ENCODE measurements at regions not wholly inside any gene's neighbourhood (a gene's known extent, or its start where the extent isn't known, plus 50 kb on each side); places are given as distances from the start of the nearest gene placed in this dataset.

DNA sequence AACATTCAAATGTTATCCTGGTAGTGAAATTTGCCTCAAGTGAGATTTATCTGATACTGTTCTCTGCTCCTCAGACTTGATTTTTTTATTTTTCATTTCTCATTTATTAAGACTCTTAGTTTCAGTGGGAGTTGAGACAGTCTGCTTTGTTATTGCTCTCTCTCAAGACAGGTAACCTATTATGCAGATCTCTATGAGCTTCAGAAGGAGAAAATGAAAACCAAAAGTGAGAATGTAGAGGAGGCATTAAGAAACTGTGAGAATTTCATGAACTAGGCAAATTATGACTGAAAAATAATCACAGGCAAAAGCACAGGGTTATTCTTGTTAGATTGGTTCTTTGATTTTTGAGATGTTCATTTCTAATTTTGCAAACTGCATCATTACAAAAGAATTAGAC lies 290.0 kb upstream of the CHORDC1 start:
- Histone ChIP-seq H4K20me1 (ENCODE audit: control insufficient read depth, insufficient read depth, low read length, poor library complexity, severe bottlenecking) (no peaks in the 10 kb centered on the region), H3K4me2 (replicated peaks; ENCODE audit: low read depth, low read length, poor library complexity, severe bottlenecking) (no peak overlapping the region), H3K27me3 (replicated peaks in 1 of 4; ENCODE audit: control extremely low read depth in 1 of 4, control insufficient read depth in 3 of 4, insufficient read depth in 4 of 4, low read length in 3 of 4) (no peaks in the 10 kb centered on the region), H3K27ac (ENCODE audit: low read length in 2 of 2) (no peak overlapping the region), H3K9ac (ENCODE audit: low read length) (no peak overlapping the region), H3K79me2 (ENCODE audit: control insufficient read depth, insufficient read depth, low read length) (no peaks in the 10 kb centered on the region), H2AFZ (ENCODE audit: insufficient read depth, low read depth, low read length, poor library complexity, severe bottlenecking) (no peak overlapping the region), H3K36me3 (replicated peaks in 1 of 2; ENCODE audit: control extremely low read depth in 1 of 2, control insufficient read depth in 1 of 2, extremely low read depth in 1 of 2, insufficient read depth in 2 of 2, low read length in 1 of 2) (no peaks in the 10 kb centered on the region), H3K4me3 (ENCODE audit: control extremely low read depth in 1 of 5, extremely low read depth in 1 of 5, insufficient read depth in 1 of 5, low read depth in 2 of 5, low read length in 4 of 5) (no peak overlapping the region), H3K4me1 (ENCODE audit: control insufficient read depth in 2 of 2, insufficient read depth in 2 of 2, low read length in 2 of 2) (no peaks in the 10 kb centered on the region), H3K9me3 (ENCODE audit: control extremely low read depth in 1 of 3, control insufficient read depth in 2 of 3, insufficient read depth in 1 of 3, low read length in 2 of 3) (no peaks in the 10 kb centered on the region)
- ATAC-seq (ENCODE audit: low read depth) (no peak), DNase-seq (no peak)
- Mint-ChIP-seq H3K27me3 (no peaks in the 10 kb centered on the region), H3K4me1 (no peaks in the 10 kb centered on the region), H3K9me3 (ENCODE audit: insufficient read depth) (peaks cover 2% of the 10 kb centered on the region), H3K27ac (no peak overlapping the region), H3K4me3 (no peak overlapping the region)
- ChIA-PET CTCF (no interaction called here), POLR2A (no interaction called here)
- intact Hi-C loops (cut with micrococcal nuclease), result no loop called here
- no peak for TF ChIP-seq EZH2 (IDR thresholded peaks at IDR 0.05; ENCODE audit: borderline replicate concordance, insufficient read depth, low read depth, low read length, poor library complexity, severe bottlenecking)
- TF ChIP-seq, protein P1, sequence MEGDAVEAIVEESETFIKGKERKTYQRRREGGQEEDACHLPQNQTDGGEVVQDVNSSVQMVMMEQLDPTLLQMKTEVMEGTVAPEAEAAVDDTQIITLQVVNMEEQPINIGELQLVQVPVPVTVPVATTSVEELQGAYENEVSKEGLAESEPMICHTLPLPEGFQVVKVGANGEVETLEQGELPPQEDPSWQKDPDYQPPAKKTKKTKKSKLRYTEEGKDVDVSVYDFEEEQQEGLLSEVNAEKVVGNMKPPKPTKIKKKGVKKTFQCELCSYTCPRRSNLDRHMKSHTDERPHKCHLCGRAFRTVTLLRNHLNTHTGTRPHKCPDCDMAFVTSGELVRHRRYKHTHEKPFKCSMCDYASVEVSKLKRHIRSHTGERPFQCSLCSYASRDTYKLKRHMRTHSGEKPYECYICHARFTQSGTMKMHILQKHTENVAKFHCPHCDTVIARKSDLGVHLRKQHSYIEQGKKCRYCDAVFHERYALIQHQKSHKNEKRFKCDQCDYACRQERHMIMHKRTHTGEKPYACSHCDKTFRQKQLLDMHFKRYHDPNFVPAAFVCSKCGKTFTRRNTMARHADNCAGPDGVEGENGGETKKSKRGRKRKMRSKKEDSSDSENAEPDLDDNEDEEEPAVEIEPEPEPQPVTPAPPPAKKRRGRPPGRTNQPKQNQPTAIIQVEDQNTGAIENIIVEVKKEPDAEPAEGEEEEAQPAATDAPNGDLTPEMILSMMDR (IDR thresholded peaks at IDR 0.05), result no peak

DNA sequence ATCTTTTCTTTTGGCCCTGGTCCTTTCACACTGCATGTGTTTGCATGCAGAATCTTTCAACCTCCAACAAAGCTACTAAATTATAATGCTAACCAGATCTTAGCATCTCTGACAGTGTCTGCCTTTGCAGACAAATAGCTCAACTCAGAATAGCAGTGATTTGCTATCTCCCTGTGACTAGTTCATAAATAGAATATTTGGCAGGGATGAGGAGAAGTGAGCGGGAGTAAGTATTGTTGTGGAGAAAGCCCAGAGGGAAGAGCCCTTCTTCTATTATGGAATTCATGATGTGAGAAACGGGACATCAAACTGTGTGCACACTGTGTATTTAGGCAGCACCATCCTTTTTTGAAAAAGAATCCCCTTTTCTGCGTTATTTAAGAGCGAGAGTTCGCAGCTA lies 288.0 kb upstream of the CHORDC1 start:
- Mint-ChIP-seq H3K27ac (no peak overlapping the region), H3K27me3 (no peaks in the 10 kb centered on the region), H3K4me1 (no peaks in the 10 kb centered on the region), H3K4me3 (no peak overlapping the region), H3K9me3 (ENCODE audit: insufficient read depth) (peaks cover 2% of the 10 kb centered on the region)
- Histone ChIP-seq H4K20me1 (ENCODE audit: control insufficient read depth, insufficient read depth, low read length, poor library complexity, severe bottlenecking) (no peaks in the 10 kb centered on the region), H3K4me2 (replicated peaks; ENCODE audit: low read depth, low read length, poor library complexity, severe bottlenecking) (no peak overlapping the region), H3K36me3 (replicated peaks in 1 of 2; ENCODE audit: control extremely low read depth in 1 of 2, control insufficient read depth in 1 of 2, extremely low read depth in 1 of 2, insufficient read depth in 2 of 2, low read length in 1 of 2) (no peaks in the 10 kb centered on the region), H3K9ac (ENCODE audit: low read length) (no peak overlapping the region), H3K4me3 (ENCODE audit: control extremely low read depth in 1 of 5, extremely low read depth in 1 of 5, insufficient read depth in 1 of 5, low read depth in 2 of 5, low read length in 4 of 5) (no peak overlapping the region), H3K79me2 (ENCODE audit: control insufficient read depth, insufficient read depth, low read length) (no peaks in the 10 kb centered on the region), H3K27ac (ENCODE audit: low read length in 2 of 2) (no peak overlapping the region), H3K4me1 (ENCODE audit: control insufficient read depth in 2 of 2, insufficient read depth in 2 of 2, low read length in 2 of 2) (no peaks in the 10 kb centered on the region), H3K9me3 (ENCODE audit: control extremely low read depth in 1 of 3, control insufficient read depth in 2 of 3, insufficient read depth in 1 of 3, low read length in 2 of 3) (no peaks in the 10 kb centered on the region), H2AFZ (ENCODE audit: insufficient read depth, low read depth, low read length, poor library complexity, severe bottlenecking) (no peak overlapping the region), H3K27me3 (replicated peaks in 1 of 4; ENCODE audit: control extremely low read depth in 1 of 4, control insufficient read depth in 3 of 4, insufficient read depth in 4 of 4, low read length in 3 of 4) (no peaks in the 10 kb centered on the region)
- ChIA-PET CTCF (no interaction called here), POLR2A (no interaction called here)
- ATAC-seq (ENCODE audit: low read depth) (no peak), DNase-seq (no peak)
- WGBS (ENCODE audit: insufficient coverage), result 96% methylated on average over 4 of the region's 5 CpGs
- intact Hi-C loops (cut with micrococcal nuclease), result no loop called here
- TF ChIP-seq, protein P1 (IDR thresholded peaks at IDR 0.05), result no peak
- no peak for TF ChIP-seq EZH2 (IDR thresholded peaks at IDR 0.05; ENCODE audit: borderline replicate concordance, insufficient read depth, low read depth, low read length, poor library complexity, severe bottlenecking)
